CD8-positive, alpha-beta memory T cell (primary cell): ENCODE measurements at regions not wholly inside any gene's neighbourhood (a gene's known extent, or its start where the extent isn't known, plus 50 kb on each side); places are given as distances from the start of the nearest gene placed in this dataset.

ENCODE experiments used
- CTCF ChIA-PET: fragments of 350-600 bp; sonication (Branson Sonifier 250); formaldehyde crosslinking; loops from one replicate; lab custom pipeline; 2021; ENCODE audit warnings: antibody characterized with exemption; lab: Charles Lee
- POLR2A ChIA-PET: fragments of 350-600 bp; sonication (Branson Sonifier 250); formaldehyde crosslinking; loops from one replicate; lab custom pipeline; 2021; ENCODE audit warnings: antibody characterized with exemption; lab: Charles Lee
- DNase-seq, 5 donors: peaks; one replicate each; pipeline versions ENCODE4 v3.0.0 to v3.0.0-alpha.2; 2020 to 2022; ENCODE audit warnings: mixed read lengths in 1 of 5
- H3K27ac ChIP-seq: one replicate; pipeline ENCODE4 v1.7.0; 2013; ENCODE audit warnings: low read depth, mild to moderate bottlenecking, low read length, moderate library complexity
- H3K27me3 ChIP-seq: 2 replicates; pipeline ENCODE4 v1.7.0; 2013; ENCODE audit warnings: low read length, mild to moderate bottlenecking; ENCODE audit not compliant: insufficient read depth, poor library complexity, severe bottlenecking
- H3K36me3 ChIP-seq: 2 replicates; pipeline ENCODE4 v1.7.0; 2013; ENCODE audit warnings: mild to moderate bottlenecking, low read length, moderate library complexity; ENCODE audit not compliant: insufficient read depth
- H3K4me1 ChIP-seq: 2 replicates; pipeline ENCODE4 v1.7.0; 2013; ENCODE audit warnings: mild to moderate bottlenecking, low read length, moderate library complexity; ENCODE audit not compliant: insufficient read depth
- H3K4me3 ChIP-seq: 2 replicates; pipeline ENCODE4 v1.7.0; 2013; ENCODE audit warnings: mild to moderate bottlenecking, low read length
- H3K9me3 ChIP-seq: 2 replicates; pipeline ENCODE4 v1.7.0; 2013; ENCODE audit warnings: mild to moderate bottlenecking, low read length
- H3K27ac Mint-ChIP-seq, 8 donors: one replicate each; pipeline ENCODE4 v1.8.0; 2020 to 2021; ENCODE audit warnings: mixed read lengths in 8 of 8, mild to moderate bottlenecking in 6 of 8, inconsistent platforms in 3 of 8, moderate library complexity in 3 of 8
- H3K27me3 Mint-ChIP-seq, 2 donors: one replicate each; pipeline ENCODE4 v1.8.0; 2020 to 2021; ENCODE audit warnings: mixed read lengths in 2 of 2, mild to moderate bottlenecking in 1 of 2, moderate library complexity in 1 of 2
- H3K36me3 Mint-ChIP-seq, 3 donors: one replicate each; pipeline ENCODE4 v1.8.0; 2020 to 2021; ENCODE audit warnings: mixed read lengths in 3 of 3, inconsistent platforms in 1 of 3, mild to moderate bottlenecking in 1 of 3
- H3K4me1 Mint-ChIP-seq, 3 donors: one replicate each; pipeline ENCODE4 v1.8.0; 2020 to 2021; ENCODE audit warnings: mixed read lengths in 3 of 3, inconsistent platforms in 1 of 3, mild to moderate bottlenecking in 1 of 3
- H3K4me3 Mint-ChIP-seq, 7 donors: one replicate each; pipeline ENCODE4 v1.8.0; 2020 to 2021; ENCODE audit warnings: mixed read lengths in 7 of 7, mild to moderate bottlenecking in 6 of 7, moderate library complexity in 4 of 7, inconsistent platforms in 2 of 7
- H3K9me3 Mint-ChIP-seq, 5 donors: one replicate each; pipeline ENCODE4 v1.8.0; 2020 to 2022; ENCODE audit warnings: mixed read lengths in 5 of 5, mild to moderate bottlenecking in 3 of 5, moderate library complexity in 2 of 5, inconsistent platforms in 1 of 5

- CTCF ChIA-PET: no interaction called here
- no peaks in the 10 kb centered on the region for H3K36me3 Mint-ChIP-seq
Measured at GRCh38 chr4:137300776-137301175, 231.5 kb downstream of the PCDH18 start.

GRCh38 chr4:137299281-137299680, 233.0 kb downstream of the PCDH18 start:
- H3K9me3 Mint-ChIP-seq: peaks cover 3 to 20% (median 8%) of the 10 kb centered on the region in 5 donors
- H3K4me3 ChIP-seq: no peak overlapping the region
- no peak overlapping the region for H3K27ac ChIP-seq
- no peaks in the 10 kb centered on the region for H3K9me3 ChIP-seq
- no peaks in the 10 kb centered on the region for H3K36me3 ChIP-seq
- H3K36me3 Mint-ChIP-seq: no peaks in the 10 kb centered on the region
- H3K4me3 Mint-ChIP-seq: no peak overlapping the region
- H3K27ac Mint-ChIP-seq: no peak overlapping the region
- no peak for DNase-seq
- no peaks in the 10 kb centered on the region for H3K27me3 Mint-ChIP-seq
- CTCF ChIA-PET: no interaction called here
- POLR2A ChIA-PET: no interaction called here
- H3K4me1 Mint-ChIP-seq: no peaks in the 10 kb centered on the region
- H3K27me3 ChIP-seq: no peaks in the 10 kb centered on the region
- no peaks in the 10 kb centered on the region for H3K4me1 ChIP-seq

More at GRCh38 chr4:137300776-137301175, 231.5 kb downstream of the PCDH18 start:
- no peaks in the 10 kb centered on the region for H3K27me3 Mint-ChIP-seq
- H3K4me1 Mint-ChIP-seq: no peaks in the 10 kb centered on the region
- no peaks in the 10 kb centered on the region for H3K27me3 ChIP-seq
- H3K9me3 ChIP-seq: no peaks in the 10 kb centered on the region
- H3K4me3 Mint-ChIP-seq: no peak overlapping the region
- no peaks in the 10 kb centered on the region for H3K36me3 ChIP-seq
- H3K9me3 Mint-ChIP-seq: peaks cover 3 to 20% (median 5%) of the 10 kb centered on the region in 5 donors
- H3K27ac ChIP-seq: no peak overlapping the region
- no peak overlapping the region for H3K27ac Mint-ChIP-seq
- POLR2A ChIA-PET: no interaction called here
- DNase-seq: no peak
- H3K4me1 ChIP-seq: no peaks in the 10 kb centered on the region
- no peak overlapping the region for H3K4me3 ChIP-seq

- H3K27me3 ChIP-seq: no peaks in the 10 kb centered on the region
- H3K4me1 Mint-ChIP-seq: no peaks in the 10 kb centered on the region
- no peaks in the 10 kb centered on the region for H3K36me3 ChIP-seq
- DNase-seq: no peak
- H3K27me3 Mint-ChIP-seq: no peaks in the 10 kb centered on the region
- no peak overlapping the region for H3K4me3 ChIP-seq
- peaks cover 0 to 30% (median 3%) of the 10 kb centered on the region in 5 donors for H3K9me3 Mint-ChIP-seq
- POLR2A ChIA-PET: no interaction called here
- H3K4me1 ChIP-seq: no peaks in the 10 kb centered on the region
- no peak overlapping the region for H3K27ac Mint-ChIP-seq
- no peaks in the 10 kb centered on the region for H3K36me3 Mint-ChIP-seq
- CTCF ChIA-PET: no interaction called here
- H3K4me3 Mint-ChIP-seq: no peak overlapping the region
- no peaks in the 10 kb centered on the region for H3K9me3 ChIP-seq
- no peak overlapping the region for H3K27ac ChIP-seq
Measured at GRCh38 chr4:137293281-137293680, 239.0 kb downstream of the PCDH18 start.

- no peaks in the 10 kb centered on the region for H3K27me3 Mint-ChIP-seq
- H3K27ac Mint-ChIP-seq: no peak overlapping the region
- no peaks in the 10 kb centered on the region for H3K36me3 Mint-ChIP-seq
Measured at GRCh38 chr4:137283737-137284136, 248.6 kb downstream of the PCDH18 start.

GRCh38 chr4:137278431-137278830, 253.9 kb downstream of the PCDH18 start:
- Mint-ChIP-seq H3K4me1 (no peaks in the 10 kb centered on the region), H3K4me3 (no peak overlapping the region), H3K27ac (no peak overlapping the region), H3K9me3 (peaks cover 0 to 4% (median 2%) of the 10 kb centered on the region in 5 donors), H3K27me3 (no peaks in the 10 kb centered on the region), H3K36me3 (no peaks in the 10 kb centered on the region)
- no peaks in the 10 kb centered on the region for H3K9me3 ChIP-seq
- ChIA-PET CTCF (no interaction called here), POLR2A (no interaction called here)
- H3K4me3 ChIP-seq: no peak overlapping the region
- H3K36me3 ChIP-seq: no peaks in the 10 kb centered on the region
- H3K4me1 ChIP-seq: no peaks in the 10 kb centered on the region
- H3K27ac ChIP-seq: no peak overlapping the region
- no peak for DNase-seq
- H3K27me3 ChIP-seq: no peaks in the 10 kb centered on the region

More at GRCh38 chr4:137283737-137284136, 248.6 kb downstream of the PCDH18 start:
- ChIA-PET CTCF (no interaction called here), POLR2A (no interaction called here)
- no peak for DNase-seq
- Histone ChIP-seq H3K4me3 (no peak overlapping the region), H3K4me1 (no peaks in the 10 kb centered on the region), H3K27me3 (no peaks in the 10 kb centered on the region), H3K27ac (no peak overlapping the region), H3K9me3 (no peaks in the 10 kb centered on the region), H3K36me3 (no peaks in the 10 kb centered on the region)
- Mint-ChIP-seq H3K4me3 (no peak overlapping the region), H3K4me1 (no peaks in the 10 kb centered on the region), H3K9me3 (peaks cover 0 to 3% (median 0%) of the 10 kb centered on the region in 5 donors)

- Mint-ChIP-seq H3K36me3 (no peaks in the 10 kb centered on the region), H3K9me3 (peaks cover 0 to 18% (median 5%) of the 10 kb centered on the region in 5 donors), H3K27ac (no peak overlapping the region), H3K27me3 (no peaks in the 10 kb centered on the region), H3K4me3 (no peak overlapping the region), H3K4me1 (no peaks in the 10 kb centered on the region)
- Histone ChIP-seq H3K27ac (no peak overlapping the region), H3K9me3 (no peaks in the 10 kb centered on the region), H3K27me3 (no peaks in the 10 kb centered on the region), H3K4me1 (no peaks in the 10 kb centered on the region), H3K4me3 (no peak overlapping the region), H3K36me3 (no peaks in the 10 kb centered on the region)
- DNase-seq: no peak
- CTCF ChIA-PET: no interaction called here
- POLR2A ChIA-PET: no interaction called here
Measured at GRCh38 chr4:137274404-137274803, 257.9 kb downstream of the PCDH18 start.

- H3K9me3 Mint-ChIP-seq: peaks cover 0 to 26% (median 6%) of the 10 kb centered on the region in 5 donors
- POLR2A ChIA-PET: no interaction called here
- Histone ChIP-seq H3K27me3 (no peaks in the 10 kb centered on the region), H3K4me3 (no peak overlapping the region), H3K36me3 (no peaks in the 10 kb centered on the region), H3K4me1 (no peaks in the 10 kb centered on the region), H3K9me3 (no peaks in the 10 kb centered on the region), H3K27ac (no peak overlapping the region)
- no peak for DNase-seq
- no peak overlapping the region for H3K27ac Mint-ChIP-seq
- no peak overlapping the region for H3K4me3 Mint-ChIP-seq
- CTCF ChIA-PET: no interaction called here
- H3K27me3 Mint-ChIP-seq: no peaks in the 10 kb centered on the region
- no peaks in the 10 kb centered on the region for H3K4me1 Mint-ChIP-seq
- H3K36me3 Mint-ChIP-seq: no peaks in the 10 kb centered on the region
Measured at GRCh38 chr4:137267024-137267423, 265.3 kb downstream of the PCDH18 start.

- ChIA-PET POLR2A (no interaction called here), CTCF (no interaction called here)
- DNase-seq: no peak
- peaks cover 0 to 22% (median 5%) of the 10 kb centered on the region in 5 donors for H3K9me3 Mint-ChIP-seq
- H3K36me3 ChIP-seq: no peaks in the 10 kb centered on the region
- no peak overlapping the region for H3K27ac Mint-ChIP-seq
- no peaks in the 10 kb centered on the region for H3K4me1 Mint-ChIP-seq
- H3K9me3 ChIP-seq: no peaks in the 10 kb centered on the region
- no peaks in the 10 kb centered on the region for H3K4me1 ChIP-seq
- H3K36me3 Mint-ChIP-seq: no peaks in the 10 kb centered on the region
- no peaks in the 10 kb centered on the region for H3K27me3 ChIP-seq
- no peak overlapping the region for H3K27ac ChIP-seq
- H3K4me3 ChIP-seq: no peak overlapping the region
- no peak overlapping the region for H3K4me3 Mint-ChIP-seq
- H3K27me3 Mint-ChIP-seq: no peaks in the 10 kb centered on the region
Measured at GRCh38 chr4:137266511-137266910, 265.8 kb downstream of the PCDH18 start.

- Histone ChIP-seq H3K4me3 (no peak overlapping the region), H3K4me1 (no peaks in the 10 kb centered on the region), H3K9me3 (no peaks in the 10 kb centered on the region), H3K27ac (no peak overlapping the region), H3K36me3 (no peaks in the 10 kb centered on the region), H3K27me3 (no peaks in the 10 kb centered on the region)
- Mint-ChIP-seq H3K27me3 (no peaks in the 10 kb centered on the region), H3K4me1 (no peaks in the 10 kb centered on the region), H3K4me3 (no peak overlapping the region), H3K36me3 (no peaks in the 10 kb centered on the region), H3K9me3 (peaks cover 3 to 17% (median 6%) of the 10 kb centered on the region in 5 donors), H3K27ac (no peak overlapping the region)
- ChIA-PET CTCF (no interaction called here), POLR2A (no interaction called here)
- DNase-seq: no peak
Measured at GRCh38 chr4:137263206-137263605, 269.1 kb downstream of the PCDH18 start.
